CD14-positive monocyte (primary cell): ENCODE measurements at regions not wholly inside any gene's neighbourhood (a gene's known extent, or its start where the extent isn't known, plus 50 kb on each side); places are given as distances from the start of the nearest gene placed in this dataset.

Experiments
- DNase-seq, 3 donors: peaks; one replicate each; pipeline ENCODE4 v3.0.0-alpha.2; 2011 to 2022
- H2AFZ ChIP-seq: 2 replicates; pipeline ENCODE4 v1.6.0; 2012; ENCODE audit warnings: mild to moderate bottlenecking, low read depth, low read length, inconsistent platforms; ENCODE audit not compliant: insufficient read depth, poor library complexity, severe bottlenecking
- H3K27ac ChIP-seq, 2 donors: 1 replicate in 1 of 2; 2 replicates in 1 of 2; pipeline ENCODE4 v1.5.1; 2012 to 2013; ENCODE audit warnings: low read length in 2 of 2, control low read depth in 1 of 2, inconsistent platforms in 1 of 2, low read depth in 1 of 2, mild to moderate bottlenecking in 1 of 2
- H3K27me3 ChIP-seq, 2 donors: one replicate each; pipeline versions ENCODE4 v1.6.0 to v1.6.1; 2011 to 2013; ENCODE audit warnings: low read length in 2 of 2; ENCODE audit not compliant: control insufficient read depth in 2 of 2, insufficient read depth in 2 of 2
- H3K36me3 ChIP-seq, 2 donors: replicated peaks in 1 of 2; 1 replicate in 1 of 2; 2 replicates in 1 of 2; pipeline versions ENCODE4 v1.5.1 to v1.6.1; 2012 to 2013; ENCODE audit warnings: low read length in 2 of 2, control low read depth in 1 of 2, inconsistent platforms in 1 of 2, mild to moderate bottlenecking in 1 of 2; ENCODE audit not compliant: insufficient read depth in 2 of 2, control insufficient read depth in 1 of 2
- H3K4me1 ChIP-seq, 2 donors: 1 replicate in 1 of 2; 2 replicates in 1 of 2; pipeline versions ENCODE4 v1.5.1 to v1.6.1; 2012 to 2013; ENCODE audit warnings: low read length in 2 of 2, control low read depth in 1 of 2, inconsistent platforms in 1 of 2, mild to moderate bottlenecking in 1 of 2, moderate library complexity in 1 of 2; ENCODE audit not compliant: insufficient read depth in 2 of 2, control insufficient read depth in 1 of 2
- H3K4me2 ChIP-seq: replicated peaks from 2 replicates; pipeline ENCODE3; 2012; ENCODE audit warnings: low read length, moderate library complexity, mild to moderate bottlenecking; ENCODE audit not compliant: poor library complexity, severe bottlenecking; ENCODE audit errors: extremely low read depth
- H3K4me3 ChIP-seq, 3 experiments: fragments of 200-600 bp in 1 of 3; sonication (generic) in 1 of 3; replicated peaks in 1 of 3; 1 replicate in 2 of 3; 2 replicates in 1 of 3; pipeline ENCODE4 v1.5.1; 2011 to 2013; ENCODE audit warnings: low read length in 3 of 3, mild to moderate bottlenecking in 3 of 3, control low read depth in 2 of 3, low read depth in 2 of 3, inconsistent platforms in 1 of 3, moderate library complexity in 1 of 3
- H3K79me2 ChIP-seq: 2 replicates; pipeline ENCODE4 v1.6.0; 2012; ENCODE audit warnings: mild to moderate bottlenecking, control low read depth, inconsistent platforms, low read length, moderate library complexity; ENCODE audit not compliant: insufficient read depth
- H3K9ac ChIP-seq: 2 replicates; pipeline ENCODE4 v1.6.0; 2017; ENCODE audit warnings: low read length, mild to moderate bottlenecking; ENCODE audit not compliant: insufficient read depth, poor library complexity, severe bottlenecking
- H3K9me3 ChIP-seq, 2 donors: replicated peaks in 1 of 2; 1 replicate in 1 of 2; 2 replicates in 1 of 2; pipeline versions ENCODE4 v1.5.1 to v1.6.1; 2012 to 2013; ENCODE audit warnings: low read length in 2 of 2, control low read depth in 1 of 2; ENCODE audit not compliant: control insufficient read depth in 1 of 2, insufficient read depth in 1 of 2
- H4K20me1 ChIP-seq: 2 replicates; pipeline ENCODE4 v1.6.0; 2012; ENCODE audit warnings: mild to moderate bottlenecking, low read length, control low read depth, moderate library complexity; ENCODE audit not compliant: insufficient read depth
- H3K27ac Mint-ChIP-seq, 7 donors: one replicate each; pipeline ENCODE4 v1.8.0; 2020; ENCODE audit warnings: mild to moderate bottlenecking in 7 of 7, mixed read lengths in 7 of 7, moderate library complexity in 6 of 7, inconsistent platforms in 2 of 7
- H3K27me3 Mint-ChIP-seq, 3 donors: one replicate each; pipeline ENCODE4 v1.8.0; 2021 to 2022; ENCODE audit warnings: low read depth in 3 of 3, mild to moderate bottlenecking in 3 of 3, mixed read lengths in 3 of 3, moderate library complexity in 3 of 3, inconsistent platforms in 1 of 3
- H3K36me3 Mint-ChIP-seq, 2 donors: one replicate each; pipeline ENCODE4 v1.8.0; 2020; ENCODE audit warnings: mixed read lengths in 2 of 2, inconsistent platforms in 1 of 2, mild to moderate bottlenecking in 1 of 2
- H3K4me1 Mint-ChIP-seq: one replicate; pipeline ENCODE4 v1.8.0; 2020; ENCODE audit warnings: mild to moderate bottlenecking, mixed read lengths
- H3K4me3 Mint-ChIP-seq, 2 donors: one replicate each; pipeline ENCODE4 v1.8.0; 2020; ENCODE audit warnings: mild to moderate bottlenecking in 2 of 2, mixed read lengths in 2 of 2, moderate library complexity in 1 of 2
- H3K9me3 Mint-ChIP-seq, 7 donors: one replicate each; pipeline ENCODE4 v1.8.0; 2020 to 2022; ENCODE audit warnings: mixed read lengths in 7 of 7, mild to moderate bottlenecking in 6 of 7, moderate library complexity in 6 of 7, inconsistent platforms in 2 of 7
- CTCF ChIP-seq: fragments of 200-600 bp; IDR thresholded peaks from one replicate; pipeline ENCODE4 v1.8.0; 2022; ENCODE audit warnings: antibody characterized with exemption, mild to moderate bottlenecking
- WGBS: methylation state at CpG from one replicate; pipeline ENCODE4 v1.1.5; 2013; ENCODE audit warnings: missing lambda C conversion rate; ENCODE audit not compliant: insufficient coverage; 5-methylcytosine and 5-hydroxymethylcytosine counted together
- intact Hi-C, 2 donors: fragments of 100-400 bp; cut with micrococcal nuclease; formaldehyde crosslinking; loops; one replicate each; pipeline versions ENCODE4 v1.15.0 to v1.15.1; 2023

GRCh38 chr4:176500894-176501293 lies 181.1 kb downstream of the SPCS3 start:
- Histone ChIP-seq H3K79me2 (no peaks in the 10 kb centered on the region), H2AFZ (no peak overlapping the region), H3K36me3 (no peaks in the 10 kb centered on the region), H3K4me3 (no peak overlapping the region), H3K9me3 (no peaks in the 10 kb centered on the region), H3K27me3 (no peaks in the 10 kb centered on the region), H3K4me2 (no peak overlapping the region), H3K9ac (no peak overlapping the region), H4K20me1 (no peaks in the 10 kb centered on the region), H3K4me1 (no peaks in the 10 kb centered on the region), H3K27ac (no peak overlapping the region)
- Mint-ChIP-seq H3K36me3 (no peaks in the 10 kb centered on the region), H3K4me1 (no peaks in the 10 kb centered on the region), H3K4me3 (no peak overlapping the region), H3K27me3 (no peaks in the 10 kb centered on the region), H3K27ac (no peak overlapping the region), H3K9me3 (peaks cover 0 to 6% (median 0%) of the 10 kb centered on the region in 7 donors)
- DNase-seq: no peak
- TF ChIP-seq CTCF: no peak
- intact Hi-C loops: no loop called here
- WGBS: no CpG with 5 or more reads among the region's 1 CpG

DNA sequence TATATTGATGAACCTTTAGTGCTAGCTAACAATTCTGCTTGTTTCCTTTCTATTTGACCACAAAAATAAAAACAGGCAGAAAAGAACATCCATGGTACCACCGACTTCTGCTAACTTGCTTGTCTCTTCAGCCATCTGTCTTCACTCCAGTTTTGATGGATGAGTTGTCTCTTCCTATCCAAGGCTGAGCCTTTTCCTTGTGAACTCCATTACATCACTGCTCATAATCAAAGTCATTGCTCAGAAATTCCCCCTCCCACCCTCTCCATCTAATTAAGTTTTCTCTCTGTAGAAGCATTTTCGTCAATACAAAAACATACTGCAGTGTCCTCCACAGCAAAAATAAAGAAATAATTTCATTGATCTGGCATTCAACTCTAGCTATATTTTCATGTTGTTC lies 184.4 kb downstream of the SPCS3 start:
- H3K27me3 ChIP-seq: no peaks in the 10 kb centered on the region
- H3K4me1 Mint-ChIP-seq: no peaks in the 10 kb centered on the region
- no peaks in the 10 kb centered on the region for H3K4me1 ChIP-seq
- no peak overlapping the region for H3K4me3 ChIP-seq
- H3K9me3 Mint-ChIP-seq: peaks cover 0 to 6% (median 2%) of the 10 kb centered on the region in 7 donors
- H3K27ac Mint-ChIP-seq: no peak overlapping the region
- no peak overlapping the region for H3K27ac ChIP-seq
- H3K79me2 ChIP-seq: no peaks in the 10 kb centered on the region
- intact Hi-C loops: no loop called here
- H3K36me3 ChIP-seq: no peaks in the 10 kb centered on the region
- no peak overlapping the region for H3K9ac ChIP-seq
- no peaks in the 10 kb centered on the region for H4K20me1 ChIP-seq
- no peaks in the 10 kb centered on the region for H3K36me3 Mint-ChIP-seq
- peaks cover 0 to 2% (median 0%) of the 10 kb centered on the region in 3 donors for H3K27me3 Mint-ChIP-seq
- DNase-seq: no peak
- H2AFZ ChIP-seq: no peak overlapping the region
- H3K9me3 ChIP-seq: no peaks in the 10 kb centered on the region
- no peak for TF ChIP-seq CTCF
- 70% methylated on average over 2 of the region's 2 CpGs for WGBS
- no peak overlapping the region for H3K4me2 ChIP-seq
- H3K4me3 Mint-ChIP-seq: no peak overlapping the region
